Neural cell (in vitro differentiated cells): ENCODE measurements at regions not wholly inside any gene's neighbourhood (a gene's known extent, or its start where the extent isn't known, plus 50 kb on each side); places are given as distances from the start of the nearest gene placed in this dataset.

Source experiments
- H2AFZ ChIP-seq: fragments of 200-600, 300-800 bp; sonication (generic), shearing (Covaris generic); 2 replicates; pipeline ENCODE4 v1.6.0; 2014; ENCODE audit warnings: low read depth, mild to moderate bottlenecking, antibody characterized with exemption, low read length, moderate library complexity
- H3F3A ChIP-seq: fragments of 200-600 bp; shearing (Covaris generic); 2 replicates; pipeline ENCODE4 v1.6.1; 2016; ENCODE audit warnings: mild to moderate bottlenecking, moderate library complexity, mixed read lengths, antibody characterized with exemption, low read length; ENCODE audit not compliant: insufficient read depth, poor library complexity, severe bottlenecking
- H3K27ac ChIP-seq: fragments of 200-600, 300-800 bp; sonication (generic), shearing (Covaris generic); 2 replicates; pipeline ENCODE4 v1.5.1; 2014; ENCODE audit warnings: mild to moderate bottlenecking, low read length, moderate library complexity
- H3K27me3 ChIP-seq: fragments of 300-800, 200-600 bp; sonication (generic), shearing (Covaris generic); 2 replicates; pipeline ENCODE4 v1.6.0; 2014; ENCODE audit warnings: mild to moderate bottlenecking, low read depth, low read length, moderate library complexity; ENCODE audit not compliant: insufficient read depth
- H3K36me3 ChIP-seq: fragments of 300-800, 200-600 bp; sonication (generic), shearing (Covaris generic); 2 replicates; pipeline ENCODE4 v1.5.1; 2014; ENCODE audit warnings: mild to moderate bottlenecking, antibody characterized with exemption, low read length, moderate library complexity; ENCODE audit not compliant: insufficient read depth
- H3K4me2 ChIP-seq: fragments of 300-800, 200-600 bp; sonication (generic), shearing (Covaris generic); 2 replicates; pipeline ENCODE4 v1.6.0; 2014; ENCODE audit warnings: mild to moderate bottlenecking, low read length
- H3K4me3 ChIP-seq: fragments of 300-800, 200-600 bp; sonication (generic), shearing (Covaris generic); 2 replicates; pipeline ENCODE4 v1.5.1; 2014; ENCODE audit warnings: mild to moderate bottlenecking, low read length, moderate library complexity
- H3K79me2 ChIP-seq: fragments of 200-600 bp; shearing (Covaris generic); replicated peaks from 2 replicates; pipeline ENCODE4 v1.6.0; 2014; ENCODE audit warnings: mild to moderate bottlenecking, low read length, moderate library complexity; ENCODE audit not compliant: insufficient read depth
- H3K9ac ChIP-seq: fragments of 300-800, 200-600 bp; sonication (generic), shearing (Covaris generic); 2 replicates; pipeline ENCODE4 v1.6.1; 2016; ENCODE audit warnings: mild to moderate bottlenecking, low read length, mixed read lengths
- H3K9me2 ChIP-seq: fragments of 200-600 bp; shearing (Covaris generic); 2 replicates; pipeline ENCODE4 v1.6.1; 2016; ENCODE audit warnings: mild to moderate bottlenecking, low read length, mixed read lengths; ENCODE audit not compliant: insufficient read depth
- H3K9me3 ChIP-seq: fragments of 200-600, 300-800 bp; sonication (generic), shearing (Covaris generic); 2 replicates; pipeline ENCODE4 v1.6.1; 2016; ENCODE audit warnings: mild to moderate bottlenecking, mixed run types, low read length, moderate library complexity, mixed read lengths
- H4K20me1 ChIP-seq: fragments of 200-600 bp; shearing (Covaris generic); 2 replicates; pipeline ENCODE4 v1.6.1; 2016; ENCODE audit warnings: mild to moderate bottlenecking, mixed run types; ENCODE audit not compliant: insufficient read depth
- EP300 ChIP-seq: fragments of 450-650 bp; conservative IDR thresholded peaks from 2 replicates; pipeline ENCODE4 v1.6.1; 2014; ENCODE audit warnings: antibody characterized with exemption, mild to moderate bottlenecking, moderate library complexity; ENCODE audit not compliant: poor library complexity, severe bottlenecking
- EZH2 ChIP-seq: fragments of 200-600, 300-800 bp; shearing (Covaris generic), sonication (generic); IDR thresholded peaks from 2 replicates; pipeline ENCODE4 v1.6.1; 2014; ENCODE audit warnings: antibody characterized with exemption, low read length, borderline replicate concordance, mild to moderate bottlenecking; ENCODE audit not compliant: insufficient read depth, poor library complexity, severe bottlenecking
- MXI1 ChIP-seq: fragments of 450-650 bp; conservative IDR thresholded peaks from 2 replicates; pipeline ENCODE4 v1.6.1; 2014; ENCODE audit warnings: antibody characterized with exemption, mild to moderate bottlenecking; ENCODE audit not compliant: poor library complexity, severe bottlenecking
- POLR2AphosphoS5 ChIP-seq: IDR thresholded peaks from 2 replicates; pipeline ENCODE4 v1.6.1; 2012
- RAD21 ChIP-seq: fragments of 450-650 bp; conservative IDR thresholded peaks from 2 replicates; pipeline ENCODE4 v1.6.1; 2014; ENCODE audit warnings: antibody characterized with exemption, mild to moderate bottlenecking, moderate library complexity
- SMC3 ChIP-seq: fragments of 450-650 bp; conservative IDR thresholded peaks from 2 replicates; pipeline ENCODE4 v1.6.1; 2014; ENCODE audit warnings: antibody characterized with exemption, mild to moderate bottlenecking, moderate library complexity; ENCODE audit not compliant: poor library complexity
- TAF1 ChIP-seq: IDR thresholded peaks from 2 replicates; pipeline ENCODE4 v1.6.1; 2012; ENCODE audit warnings: low read depth
- TF ChIP-seq, protein P1 (sequence below): fragments of 450-650 bp; IDR thresholded peaks from 2 replicates; pipeline ENCODE4 v1.5.1; 2014; ENCODE audit warnings: antibody characterized with exemption, mild to moderate bottlenecking, moderate library complexity; ENCODE audit not compliant: poor library complexity, severe bottlenecking
- TF ChIP-seq, protein P2 (sequence below): IDR thresholded peaks from 2 replicates; pipeline ENCODE4 v1.6.1; 2012; ENCODE audit warnings: borderline replicate concordance

GRCh38 chr11:90774727-90775566 is 552.1 kb upstream of the CHORDC1 start:
- H3K4me2 ChIP-seq: no peak overlapping the region
- H3K36me3 ChIP-seq: no peaks in the 10 kb centered on the region
- no peaks in the 10 kb centered on the region for H4K20me1 ChIP-seq
- H2AFZ ChIP-seq: no peak overlapping the region
- H3K79me2 ChIP-seq: no peaks in the 10 kb centered on the region
- no peak overlapping the region for H3K9ac ChIP-seq
- no peaks in the 10 kb centered on the region for H3K9me3 ChIP-seq
- H3K27ac ChIP-seq: no peak overlapping the region
- H3F3A ChIP-seq: no peaks in the 10 kb centered on the region
- H3K4me3 ChIP-seq: no peak overlapping the region
- H3K9me2 ChIP-seq: no peaks in the 10 kb centered on the region
- H3K27me3 ChIP-seq: no peaks in the 10 kb centered on the region
- TF ChIP-seq EP300 (no peak), SMC3 (no peak), MXI1 (no peak), EZH2 (no peak), POLR2AphosphoS5 (no peak), RAD21 (no peak), TAF1 (no peak)
- TF ChIP-seq, protein P1, sequence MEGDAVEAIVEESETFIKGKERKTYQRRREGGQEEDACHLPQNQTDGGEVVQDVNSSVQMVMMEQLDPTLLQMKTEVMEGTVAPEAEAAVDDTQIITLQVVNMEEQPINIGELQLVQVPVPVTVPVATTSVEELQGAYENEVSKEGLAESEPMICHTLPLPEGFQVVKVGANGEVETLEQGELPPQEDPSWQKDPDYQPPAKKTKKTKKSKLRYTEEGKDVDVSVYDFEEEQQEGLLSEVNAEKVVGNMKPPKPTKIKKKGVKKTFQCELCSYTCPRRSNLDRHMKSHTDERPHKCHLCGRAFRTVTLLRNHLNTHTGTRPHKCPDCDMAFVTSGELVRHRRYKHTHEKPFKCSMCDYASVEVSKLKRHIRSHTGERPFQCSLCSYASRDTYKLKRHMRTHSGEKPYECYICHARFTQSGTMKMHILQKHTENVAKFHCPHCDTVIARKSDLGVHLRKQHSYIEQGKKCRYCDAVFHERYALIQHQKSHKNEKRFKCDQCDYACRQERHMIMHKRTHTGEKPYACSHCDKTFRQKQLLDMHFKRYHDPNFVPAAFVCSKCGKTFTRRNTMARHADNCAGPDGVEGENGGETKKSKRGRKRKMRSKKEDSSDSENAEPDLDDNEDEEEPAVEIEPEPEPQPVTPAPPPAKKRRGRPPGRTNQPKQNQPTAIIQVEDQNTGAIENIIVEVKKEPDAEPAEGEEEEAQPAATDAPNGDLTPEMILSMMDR: no peak
- TF ChIP-seq, protein P2, sequence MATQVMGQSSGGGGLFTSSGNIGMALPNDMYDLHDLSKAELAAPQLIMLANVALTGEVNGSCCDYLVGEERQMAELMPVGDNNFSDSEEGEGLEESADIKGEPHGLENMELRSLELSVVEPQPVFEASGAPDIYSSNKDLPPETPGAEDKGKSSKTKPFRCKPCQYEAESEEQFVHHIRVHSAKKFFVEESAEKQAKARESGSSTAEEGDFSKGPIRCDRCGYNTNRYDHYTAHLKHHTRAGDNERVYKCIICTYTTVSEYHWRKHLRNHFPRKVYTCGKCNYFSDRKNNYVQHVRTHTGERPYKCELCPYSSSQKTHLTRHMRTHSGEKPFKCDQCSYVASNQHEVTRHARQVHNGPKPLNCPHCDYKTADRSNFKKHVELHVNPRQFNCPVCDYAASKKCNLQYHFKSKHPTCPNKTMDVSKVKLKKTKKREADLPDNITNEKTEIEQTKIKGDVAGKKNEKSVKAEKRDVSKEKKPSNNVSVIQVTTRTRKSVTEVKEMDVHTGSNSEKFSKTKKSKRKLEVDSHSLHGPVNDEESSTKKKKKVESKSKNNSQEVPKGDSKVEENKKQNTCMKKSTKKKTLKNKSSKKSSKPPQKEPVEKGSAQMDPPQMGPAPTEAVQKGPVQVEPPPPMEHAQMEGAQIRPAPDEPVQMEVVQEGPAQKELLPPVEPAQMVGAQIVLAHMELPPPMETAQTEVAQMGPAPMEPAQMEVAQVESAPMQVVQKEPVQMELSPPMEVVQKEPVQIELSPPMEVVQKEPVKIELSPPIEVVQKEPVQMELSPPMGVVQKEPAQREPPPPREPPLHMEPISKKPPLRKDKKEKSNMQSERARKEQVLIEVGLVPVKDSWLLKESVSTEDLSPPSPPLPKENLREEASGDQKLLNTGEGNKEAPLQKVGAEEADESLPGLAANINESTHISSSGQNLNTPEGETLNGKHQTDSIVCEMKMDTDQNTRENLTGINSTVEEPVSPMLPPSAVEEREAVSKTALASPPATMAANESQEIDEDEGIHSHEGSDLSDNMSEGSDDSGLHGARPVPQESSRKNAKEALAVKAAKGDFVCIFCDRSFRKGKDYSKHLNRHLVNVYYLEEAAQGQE: no peak

DNA sequence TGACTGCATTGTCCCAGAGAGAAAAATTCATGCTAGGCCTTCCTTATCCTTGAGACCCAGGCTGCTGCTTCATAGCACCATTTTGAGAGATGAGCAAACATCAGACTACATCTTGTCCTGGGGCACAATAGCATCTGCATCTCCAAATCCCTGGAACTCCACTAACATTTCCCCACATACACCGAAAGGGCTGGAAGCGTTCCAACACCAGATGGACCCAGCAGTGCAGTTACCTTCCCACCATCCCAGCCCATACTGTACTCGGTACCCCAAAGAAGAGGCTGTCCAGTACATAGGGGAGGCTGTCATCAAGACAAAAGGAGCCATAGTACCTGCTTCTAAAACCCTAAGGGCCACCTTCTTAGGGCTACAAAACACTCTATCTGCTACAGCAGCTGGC is 547.2 kb upstream of the CHORDC1 start:
- H3K4me2 ChIP-seq: no peak overlapping the region
- H3K79me2 ChIP-seq: no peaks in the 10 kb centered on the region
- H3K4me3 ChIP-seq: no peak overlapping the region
- no peak overlapping the region for H3K27ac ChIP-seq
- no peaks in the 10 kb centered on the region for H3K27me3 ChIP-seq
- H3K9ac ChIP-seq: no peak overlapping the region
- no peaks in the 10 kb centered on the region for H3K36me3 ChIP-seq
- H3K9me2 ChIP-seq: no peaks in the 10 kb centered on the region
- no peaks in the 10 kb centered on the region for H3F3A ChIP-seq
- TF ChIP-seq EZH2 (no peak), MXI1 (no peak), POLR2AphosphoS5 (no peak), EP300 (no peak), RAD21 (no peak), SMC3 (no peak), TAF1 (no peak)
- TF ChIP-seq, protein P1: no peak
- TF ChIP-seq, protein P2: no peak
- no peaks in the 10 kb centered on the region for H4K20me1 ChIP-seq
- no peaks in the 10 kb centered on the region for H3K9me3 ChIP-seq
- no peak overlapping the region for H2AFZ ChIP-seq
